GM18498 (cell line): ENCODE measurements at regions not wholly inside any gene's neighbourhood (a gene's known extent, or its start where the extent isn't known, plus 50 kb on each side); places are given as distances from the start of the nearest gene placed in this dataset.

ENCODE experiments used
- ATAC-seq: cut with Tn5 transposase; IDR thresholded peaks from one replicate; pipeline ENCODE4 v1.9.1; 2021; ENCODE audit warnings: mild to moderate bottlenecking, moderate library complexity; ENCODE audit not compliant: unreplicated experiment

DNA sequence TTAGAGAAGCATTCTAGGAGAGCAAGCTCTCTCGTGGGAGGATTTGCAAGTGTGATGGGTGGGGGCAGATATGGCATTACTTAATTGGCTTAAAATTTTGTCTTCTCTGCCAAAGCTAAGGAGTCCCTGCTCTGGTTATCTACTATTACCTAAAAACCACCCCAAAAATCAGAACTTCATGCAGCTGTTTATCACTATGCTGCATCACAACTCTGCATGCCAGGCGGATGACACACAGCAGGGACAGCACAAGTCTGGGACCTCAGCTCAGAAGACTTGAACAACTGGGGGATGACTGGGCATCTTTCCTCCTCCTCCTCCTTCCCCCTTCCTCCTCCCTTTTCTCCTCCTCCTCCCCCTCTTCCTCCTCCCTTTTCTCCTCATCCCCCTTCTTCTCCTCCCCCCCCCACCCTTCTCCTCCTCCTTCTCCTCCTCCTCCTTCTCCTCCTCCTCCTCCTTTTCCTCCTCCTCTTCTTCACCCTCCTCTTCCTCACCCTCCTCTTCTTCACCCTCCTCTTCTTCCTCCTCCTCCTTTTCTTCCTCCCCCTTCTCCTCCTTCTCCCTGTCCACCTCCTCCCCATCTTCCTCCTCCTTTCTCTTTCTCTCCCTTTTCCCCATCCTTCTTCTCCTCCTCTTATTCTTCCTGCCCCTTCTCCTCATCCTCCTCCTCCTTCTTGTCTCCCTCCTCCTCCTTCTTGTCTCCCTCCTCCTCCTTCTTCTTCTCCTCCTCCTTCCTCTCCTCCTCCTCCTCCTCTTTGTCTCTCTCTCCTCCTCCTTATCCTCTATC lies 218.6 kb upstream of the PMEPA1 start:
- no peak for ATAC-seq

DNA sequence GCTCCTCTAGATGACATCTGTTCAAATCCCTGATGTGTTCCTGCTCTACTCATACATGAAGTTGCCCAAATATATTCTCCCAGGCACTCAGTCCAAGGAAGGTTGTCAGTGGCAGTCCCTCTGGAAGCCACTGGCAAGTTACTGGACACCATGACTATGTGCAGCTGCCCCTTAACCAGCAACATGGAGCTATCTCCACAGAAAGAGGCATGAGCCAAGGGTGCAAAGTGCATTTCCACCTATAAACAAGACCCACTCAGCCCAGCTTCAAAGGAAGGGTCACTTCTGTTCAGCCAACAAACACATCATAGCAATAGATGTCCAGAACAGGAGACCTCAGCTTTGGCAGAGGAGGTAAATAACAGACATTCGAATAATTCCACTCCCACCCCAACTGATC lies 217.6 kb upstream of the PMEPA1 start:
- no peak for ATAC-seq

DNA sequence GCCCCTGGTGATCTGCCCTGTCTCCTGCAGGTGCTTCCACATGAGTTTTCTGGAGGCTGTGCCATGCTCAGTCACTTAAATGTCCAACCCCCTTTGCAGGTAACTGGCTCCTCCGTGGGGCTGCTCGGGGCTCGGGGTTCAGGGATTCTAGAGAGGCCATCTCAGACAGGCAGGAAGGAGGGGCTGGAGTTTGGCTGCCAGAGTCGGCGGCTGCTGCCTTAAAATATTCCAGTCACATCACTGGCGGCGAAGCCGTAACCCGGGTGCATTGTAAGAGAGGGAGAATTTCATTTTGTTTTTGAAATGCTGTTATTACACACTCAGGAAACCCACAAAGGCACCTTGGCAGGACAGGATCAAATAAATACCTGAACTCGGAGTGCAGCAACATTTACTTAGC lies 212.9 kb upstream of the PMEPA1 start:
- ATAC-seq = no peak

DNA sequence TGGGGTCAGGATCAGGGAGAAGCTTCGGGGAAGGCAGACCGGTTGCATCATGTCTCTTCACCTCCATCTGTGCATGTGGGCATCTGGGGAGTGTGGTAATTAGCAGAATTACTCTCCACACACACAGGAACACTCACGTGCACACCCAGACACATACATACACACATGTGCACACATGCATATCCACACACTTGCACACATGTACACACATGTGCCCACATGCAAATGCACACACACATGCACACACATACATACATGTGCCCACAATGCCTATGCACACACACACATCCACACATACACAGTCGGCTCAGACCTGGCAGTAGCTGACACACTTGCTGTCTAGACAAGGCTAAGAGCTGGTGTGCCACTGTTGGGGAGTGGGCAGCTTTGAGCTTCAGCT lies 212.3 kb upstream of the PMEPA1 start:
- ATAC-seq = no peak

DNA sequence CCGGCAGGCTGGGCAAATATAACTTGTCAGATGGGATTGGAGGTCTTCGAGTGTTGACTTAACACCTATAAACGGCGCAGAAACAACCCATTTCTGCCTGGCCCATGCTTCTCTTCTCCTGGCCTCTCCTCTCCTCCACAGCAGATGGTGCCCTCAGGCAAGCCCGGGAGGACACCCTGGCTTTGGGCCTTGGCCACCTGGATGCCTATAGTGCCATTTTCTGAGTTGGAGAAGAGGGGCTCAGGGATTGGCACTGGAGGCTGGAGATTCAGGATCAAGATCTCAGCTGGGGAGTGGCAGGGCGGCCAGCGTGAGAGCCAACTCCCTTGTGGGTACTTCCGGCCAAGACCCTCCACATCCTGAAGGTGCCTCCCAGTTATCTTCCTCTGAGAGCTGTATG lies 211.9 kb upstream of the PMEPA1 start:
- no peak for ATAC-seq

DNA sequence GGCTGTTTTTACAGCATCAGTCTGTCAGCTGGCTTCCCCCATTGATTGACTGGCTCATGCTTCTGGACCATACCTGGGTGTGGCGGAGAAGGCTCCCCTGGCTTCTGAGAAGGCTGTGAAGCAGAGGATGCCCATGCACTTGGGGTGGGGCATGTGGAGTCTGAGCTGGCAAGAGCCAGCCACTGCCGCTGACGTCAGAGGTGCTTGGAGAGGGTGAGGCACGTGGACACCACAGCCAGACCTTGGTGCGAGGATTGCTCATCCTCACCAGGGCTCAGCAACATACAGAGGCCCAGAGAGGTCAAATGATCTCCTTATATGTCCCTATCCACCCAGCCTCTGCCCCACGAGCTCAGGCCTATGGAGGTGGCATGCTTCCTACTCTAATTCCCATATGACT lies 211.2 kb upstream of the PMEPA1 start:
- no peak for ATAC-seq

DNA sequence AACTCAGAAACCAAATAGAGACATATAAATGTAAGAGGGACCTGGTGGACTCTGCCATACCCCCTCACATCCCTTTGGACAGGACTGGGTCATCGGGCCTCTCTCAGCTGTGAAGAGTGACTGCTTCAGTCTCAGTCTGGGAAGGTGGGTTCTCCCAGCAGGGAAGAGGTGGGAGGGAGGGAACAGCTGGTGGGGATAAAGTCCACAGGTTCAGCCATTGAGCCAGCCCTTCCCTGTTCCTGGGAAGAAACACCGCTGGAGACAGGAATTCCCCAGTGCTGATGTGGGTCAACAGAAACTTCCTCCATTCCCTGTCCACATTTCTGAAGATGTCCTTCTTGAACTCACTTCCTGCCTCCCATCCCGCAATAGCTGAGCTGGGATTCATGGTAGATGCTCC lies 209.2 kb upstream of the PMEPA1 start:
- ATAC-seq = no peak

DNA sequence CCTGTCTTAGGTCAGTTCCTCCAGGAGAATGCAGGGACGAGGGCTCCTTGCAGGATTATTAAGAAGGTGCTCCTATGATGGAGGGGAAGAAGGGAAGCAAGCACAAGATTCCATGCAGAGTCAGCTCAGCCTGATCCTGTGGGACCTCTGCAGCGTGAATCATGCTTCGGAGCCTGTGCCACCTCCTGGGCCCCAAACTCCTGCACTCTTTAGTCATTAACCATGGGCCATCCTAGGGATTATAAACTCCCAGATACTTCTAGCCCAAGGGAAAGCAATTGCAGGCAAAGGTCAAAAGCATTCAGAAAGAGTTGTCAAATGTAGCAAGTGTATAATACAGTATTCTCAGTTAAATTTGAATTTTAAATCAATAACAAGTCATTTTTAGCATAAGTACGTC lies 208.7 kb upstream of the PMEPA1 start:
- no peak for ATAC-seq

DNA sequence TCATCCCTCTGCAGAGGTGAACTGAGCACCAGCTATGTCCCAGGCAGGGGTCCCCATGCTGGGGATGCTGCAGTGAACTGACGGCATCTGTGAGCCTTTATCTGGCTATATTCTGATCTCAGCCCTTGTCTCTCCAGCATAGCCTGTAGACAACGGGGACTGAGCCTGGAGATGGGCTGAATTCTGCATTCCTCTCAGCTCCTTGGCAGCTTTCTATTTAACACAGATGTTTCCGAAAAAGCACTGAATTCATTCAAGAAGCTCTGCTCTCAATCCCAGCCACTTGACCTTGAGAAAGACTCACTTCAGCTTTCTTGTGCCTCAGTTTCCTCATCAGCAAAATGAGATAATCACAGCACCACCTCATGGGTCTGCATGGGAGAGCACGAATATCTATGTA lies 204.4 kb upstream of the PMEPA1 start:
- ATAC-seq = no peak

DNA sequence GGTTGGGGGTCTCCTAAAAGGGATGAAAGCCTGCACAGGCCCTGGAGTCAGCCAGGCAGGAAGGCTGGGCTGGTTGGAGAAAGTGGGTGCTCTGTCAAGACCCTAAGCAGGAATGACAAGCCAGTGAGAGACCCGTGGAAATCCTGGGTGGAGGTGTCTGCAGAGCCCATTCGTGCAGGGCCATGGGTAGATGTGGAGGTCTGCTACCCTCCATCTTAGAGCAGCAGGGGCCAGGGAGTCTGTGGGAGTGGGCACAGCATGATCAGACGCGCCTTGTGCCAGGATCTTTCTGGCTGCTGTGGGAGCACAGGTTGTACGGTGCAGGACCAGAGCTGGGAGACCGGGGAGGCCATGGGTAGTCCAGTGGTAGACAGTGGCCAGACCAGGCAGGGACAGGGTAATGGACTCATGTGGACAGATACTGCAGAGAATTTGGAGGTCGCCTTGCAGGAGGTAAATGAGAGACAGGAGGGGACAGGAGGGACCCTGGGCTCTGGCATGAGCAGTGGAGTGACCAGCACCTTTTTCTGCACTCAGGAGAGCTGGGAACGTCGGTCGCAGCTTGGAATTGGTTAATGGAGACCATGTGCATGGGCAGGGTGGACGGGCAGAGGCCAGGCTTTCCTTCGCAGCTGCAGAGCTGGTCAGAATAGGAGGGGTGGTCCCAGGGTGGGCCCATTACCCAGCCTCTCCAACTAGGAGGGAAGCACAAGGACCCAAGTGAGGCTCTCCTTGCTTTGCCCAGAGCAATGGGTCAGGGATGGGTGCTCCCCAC lies 203.5 kb upstream of the PMEPA1 start:
- no peak for ATAC-seq

DNA sequence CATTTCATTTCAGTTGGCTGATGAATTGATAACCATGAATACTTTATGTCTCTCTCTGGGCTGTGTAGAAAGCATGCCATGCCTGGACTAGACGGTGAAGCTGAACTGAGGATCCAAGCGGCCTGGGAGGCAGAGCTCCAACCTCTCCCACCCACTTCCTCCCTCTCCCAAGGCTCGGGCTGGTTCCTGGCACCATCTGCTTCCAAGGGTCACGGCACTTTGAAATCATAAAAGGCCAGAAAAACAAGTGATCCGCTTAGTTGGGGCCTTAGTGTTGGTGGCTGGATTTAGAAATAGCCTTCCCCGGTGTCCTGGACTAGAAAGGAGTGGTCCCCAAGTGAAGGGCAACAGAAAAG lies 202.4 kb upstream of the PMEPA1 start:
- ATAC-seq = no peak

DNA sequence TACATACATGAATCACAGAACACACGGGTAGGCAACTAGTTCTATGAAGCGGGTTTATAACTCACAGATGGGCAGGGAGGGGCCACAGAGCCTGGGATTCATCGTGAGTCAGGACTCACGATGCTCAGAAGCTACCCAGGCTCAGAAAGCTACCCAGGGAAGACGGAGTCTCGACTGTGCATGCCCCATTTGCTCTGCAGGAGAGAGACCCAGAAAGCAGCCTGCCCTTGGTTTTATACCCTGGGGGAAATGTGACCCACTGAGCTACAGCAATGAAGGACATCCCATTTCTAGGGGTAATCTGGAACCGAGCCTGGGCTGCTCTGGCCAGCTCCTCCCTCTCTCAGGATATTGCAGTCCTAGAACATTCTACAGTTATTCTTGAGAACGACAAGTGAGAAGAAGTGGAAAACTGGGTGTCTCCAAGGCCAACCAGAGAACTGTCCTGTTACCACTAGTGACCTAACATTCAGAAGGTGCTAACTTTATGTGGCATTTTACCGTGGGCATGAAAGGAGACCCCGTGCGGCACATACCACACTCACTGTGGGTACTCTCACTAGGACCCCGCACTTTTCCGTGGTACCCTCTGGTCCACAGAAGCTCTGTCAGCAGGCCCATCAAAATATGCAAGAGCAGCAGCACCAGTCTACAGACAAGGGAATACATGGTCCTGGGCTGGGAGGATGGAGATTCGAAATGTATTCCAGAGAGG lies 201.9 kb upstream of the PMEPA1 start:
- no peak for ATAC-seq

DNA sequence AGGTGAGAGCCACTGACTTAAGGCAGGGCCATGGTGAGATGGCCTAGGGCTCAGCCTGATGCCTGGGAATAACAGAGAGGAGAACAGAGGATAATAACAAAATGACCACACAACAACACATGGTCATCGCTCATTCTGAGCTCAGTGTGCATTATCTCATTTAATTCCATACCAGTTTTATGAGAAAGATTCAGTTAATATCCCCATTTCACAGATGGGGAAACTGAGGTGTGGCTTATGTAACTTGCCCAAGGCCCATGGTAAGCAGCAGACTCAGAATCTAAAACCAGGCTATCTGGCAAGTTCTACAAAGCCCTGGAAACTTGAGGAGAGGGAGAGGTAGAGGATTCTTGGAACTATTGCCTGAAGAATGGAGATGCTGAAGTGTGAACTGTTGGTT lies 200.9 kb upstream of the PMEPA1 start:
- no peak for ATAC-seq

DNA sequence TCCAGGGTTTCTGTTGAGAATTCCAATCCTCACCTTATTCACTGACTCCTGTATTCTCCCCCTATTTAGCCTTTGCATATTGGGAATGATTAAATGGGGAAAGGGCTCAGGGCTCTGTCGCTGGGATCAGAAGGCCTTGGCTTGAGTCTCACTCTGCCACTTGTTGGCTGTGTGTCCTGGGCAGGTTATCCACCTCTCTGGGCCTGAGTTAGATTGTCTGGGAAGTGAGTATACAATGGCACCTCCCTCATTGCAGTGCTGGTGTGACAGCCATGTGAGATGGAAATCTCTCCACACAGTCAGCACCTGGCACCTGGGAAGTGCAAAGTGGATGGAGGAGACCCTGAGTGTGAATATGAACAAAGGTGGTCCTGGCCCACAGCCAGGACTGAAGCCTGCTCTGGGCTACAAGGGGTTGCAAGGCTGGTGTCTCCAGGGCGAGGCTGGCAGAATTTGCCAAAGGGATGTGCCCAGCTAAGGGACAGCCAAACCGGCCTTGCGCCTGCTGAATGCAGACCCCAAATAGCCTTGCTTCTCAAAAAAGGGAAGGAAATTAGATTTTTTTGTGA lies 200.0 kb upstream of the PMEPA1 start:
- ATAC-seq = no peak

DNA sequence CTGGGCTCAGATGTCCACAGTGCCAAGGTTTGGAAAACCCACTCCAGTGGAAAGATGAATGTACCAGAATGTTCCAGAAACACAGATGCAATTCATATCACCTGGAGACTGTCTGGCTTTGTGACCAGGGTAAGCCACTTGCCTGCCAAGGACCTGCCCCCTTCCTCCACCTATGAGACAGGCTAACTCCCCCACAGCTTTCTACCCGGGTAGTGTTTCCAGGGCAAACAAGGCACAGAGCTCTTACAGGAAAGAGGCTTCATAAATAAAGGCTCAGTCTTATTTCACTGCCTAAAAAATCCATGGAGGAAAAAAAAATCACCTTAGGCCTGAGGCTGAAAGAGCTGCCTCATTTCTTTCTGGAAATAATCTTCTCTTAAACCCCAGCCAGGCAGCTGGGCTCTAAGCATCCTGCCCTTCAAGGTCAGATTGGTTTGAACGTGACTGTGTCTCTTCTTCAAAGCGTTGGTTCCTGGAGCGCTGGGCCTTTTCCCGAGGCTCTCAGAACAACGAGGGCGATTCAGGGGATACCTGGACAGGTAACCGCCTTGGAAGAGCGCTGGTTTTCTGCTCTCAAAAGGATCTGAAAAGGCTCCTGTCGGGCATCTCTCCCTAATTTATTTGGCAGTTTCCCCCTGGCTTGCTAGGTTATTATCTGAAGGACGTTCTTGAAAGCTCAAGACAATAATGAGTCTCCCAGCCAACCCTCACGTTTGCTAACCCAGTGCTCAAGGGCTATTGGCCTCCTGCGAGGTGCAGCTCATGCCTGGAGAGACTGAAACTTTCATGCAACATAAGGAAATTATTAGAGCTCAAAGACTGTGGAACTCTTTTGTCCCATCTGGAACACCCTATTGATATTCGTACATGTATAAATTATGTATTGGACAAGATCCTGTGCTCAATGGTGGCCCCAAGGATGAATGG lies 199.2 kb upstream of the PMEPA1 start:
- ATAC-seq = no peak

DNA sequence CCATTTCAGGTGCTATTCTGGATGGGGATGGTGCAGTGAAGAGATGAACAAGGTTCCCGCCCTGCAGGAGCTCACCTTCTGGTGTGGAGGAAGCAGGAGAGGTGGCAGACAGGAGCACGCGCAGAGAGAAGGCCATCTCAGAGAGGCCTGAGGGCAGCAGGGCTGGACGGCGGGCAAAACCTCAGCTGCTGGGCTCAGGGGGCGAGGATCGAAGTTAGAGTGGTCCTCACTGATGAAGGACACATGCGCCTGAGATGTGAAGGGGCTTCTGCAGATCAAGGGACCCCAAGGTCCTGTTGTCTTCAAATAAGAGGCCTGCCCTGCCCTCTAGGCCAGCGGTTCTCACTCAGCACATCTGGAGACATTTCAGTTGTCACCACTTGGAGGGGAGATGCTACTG lies 198.4 kb upstream of the PMEPA1 start:
- no peak for ATAC-seq

DNA sequence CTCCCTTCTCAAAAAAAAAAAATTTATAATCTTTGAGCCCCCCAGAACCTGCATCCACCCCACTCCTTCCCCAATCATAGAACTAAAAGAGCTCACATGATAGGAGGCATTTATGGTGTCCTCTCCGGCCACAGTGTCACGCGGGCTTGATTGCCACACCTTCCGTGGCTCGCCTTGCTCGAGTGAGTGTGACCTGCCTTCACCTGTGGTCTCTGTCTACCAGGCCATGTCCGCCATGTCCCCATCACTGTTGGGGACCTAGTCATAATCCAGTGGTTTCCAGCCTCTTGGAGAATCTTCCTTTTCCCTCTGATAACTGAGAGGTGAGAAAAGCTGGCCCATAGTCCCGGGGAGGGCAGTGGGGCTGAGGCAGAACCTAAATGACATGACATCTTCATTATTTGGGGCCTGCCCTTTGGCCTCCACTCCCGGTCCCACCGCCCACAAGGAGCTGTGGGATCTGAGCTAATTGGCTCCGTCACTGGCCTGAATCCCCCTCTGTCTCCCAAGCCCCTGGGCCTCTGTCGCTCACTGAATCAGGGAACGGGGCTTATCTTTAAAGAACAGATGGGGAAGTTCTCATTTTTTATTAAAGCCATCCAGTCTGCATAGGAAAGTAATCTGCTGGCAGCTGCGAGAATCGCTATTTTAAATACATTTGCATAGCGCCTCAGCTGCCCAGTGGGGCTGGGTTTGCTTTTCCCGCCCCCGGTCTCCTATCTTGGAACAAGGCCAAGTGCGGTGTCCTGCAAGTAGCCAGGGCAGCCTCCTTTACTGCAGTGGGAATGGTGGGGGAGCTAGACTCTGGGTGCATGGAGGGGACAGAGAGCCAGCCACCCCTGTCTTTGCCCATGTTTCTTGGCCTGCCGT lies 197.6 kb upstream of the PMEPA1 start:
- ATAC-seq = no peak

DNA sequence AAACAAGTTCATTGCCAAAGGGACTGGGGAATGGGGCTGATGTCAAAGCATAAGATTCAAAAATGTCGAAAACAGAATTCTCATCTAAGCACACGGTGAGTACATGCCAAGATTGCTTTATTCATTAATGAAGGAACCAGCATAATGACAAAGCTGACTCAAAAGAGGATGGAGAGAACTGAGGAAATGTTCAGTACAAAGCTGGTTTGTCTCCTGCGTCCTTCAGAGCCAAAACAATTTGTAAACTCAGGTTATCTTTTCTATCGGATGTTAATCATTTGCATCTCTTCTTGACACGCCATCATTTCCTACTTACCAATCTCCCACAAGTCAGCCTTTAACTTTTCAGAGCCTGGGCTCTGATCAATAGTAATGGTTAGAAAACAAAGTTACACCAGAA lies 195.6 kb upstream of the PMEPA1 start:
- ATAC-seq = no peak

DNA sequence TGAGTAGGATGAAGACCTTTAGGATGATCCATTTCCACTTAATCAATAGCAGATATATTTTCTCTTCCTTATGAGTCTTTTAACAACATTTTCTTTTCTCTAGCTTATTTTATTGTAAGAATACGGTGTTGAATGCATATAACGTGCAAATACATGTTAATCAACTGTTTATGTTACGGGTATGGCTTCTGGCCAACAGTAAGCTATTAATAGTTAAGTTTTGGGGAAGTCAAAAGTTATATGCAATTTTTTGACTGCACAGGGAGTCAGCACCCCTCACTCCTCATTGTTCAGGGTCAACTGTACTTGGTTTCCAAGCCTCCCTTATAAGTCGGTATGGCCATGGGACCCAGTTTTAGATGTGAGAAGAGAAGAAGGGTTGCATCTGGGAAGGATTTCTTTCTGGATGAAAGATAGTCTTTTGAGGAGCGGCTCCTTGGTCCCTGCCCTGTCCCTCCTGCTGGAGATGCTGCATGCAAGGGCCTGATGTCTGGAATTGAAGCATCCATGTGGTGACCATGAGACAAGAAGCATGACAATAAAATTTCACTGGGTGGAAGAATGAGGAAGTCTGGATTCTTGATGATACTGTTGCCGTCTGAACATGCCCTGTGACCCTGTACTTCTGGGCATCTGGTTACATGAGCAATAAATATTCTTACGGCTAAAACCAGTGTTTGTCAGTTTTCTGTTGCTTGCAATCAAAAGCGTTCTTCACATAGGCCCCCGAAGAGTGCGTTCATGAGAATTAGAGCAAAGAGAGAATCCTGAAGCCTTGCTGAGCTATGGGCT lies 194.7 kb upstream of the PMEPA1 start:
- ATAC-seq = no peak
